GM06990 (cell line): ENCODE measurements at regions not wholly inside any gene's neighbourhood (a gene's known extent, or its start where the extent isn't known, plus 50 kb on each side); places are given as distances from the start of the nearest gene placed in this dataset.
A peak's percentile ranks its signal among the peaks of the same experiment; 100 is the strongest.

Experiments
- DNase-seq: peaks from one replicate; pipeline ENCODE4 v3.0.0-alpha.2; 2011; ENCODE audit not compliant: insufficient read length; ENCODE audit errors: extremely low read depth
- H3K27me3 ChIP-seq: replicated peaks from 2 replicates; pipeline ENCODE4 v1.6.0; 2011; ENCODE audit warnings: low read length; ENCODE audit not compliant: control insufficient read depth, insufficient read depth
- H3K36me3 ChIP-seq: 2 replicates; pipeline ENCODE4 v1.5.1; 2011; ENCODE audit warnings: low read length; ENCODE audit not compliant: control insufficient read depth, insufficient read depth
- H3K4me3 ChIP-seq: replicated peaks from 2 replicates; pipeline ENCODE4 v1.5.1; 2011; ENCODE audit warnings: low read depth, mild to moderate bottlenecking, control low read depth, low read length
- TF ChIP-seq, protein P1 (sequence below): IDR thresholded peaks from 2 replicates; pipeline ENCODE4 v1.5.1; 2011; ENCODE audit warnings: low read length, control low read depth, mild to moderate bottlenecking, inconsistent platforms; ENCODE audit not compliant: insufficient read depth, poor library complexity, severe bottlenecking

DNA sequence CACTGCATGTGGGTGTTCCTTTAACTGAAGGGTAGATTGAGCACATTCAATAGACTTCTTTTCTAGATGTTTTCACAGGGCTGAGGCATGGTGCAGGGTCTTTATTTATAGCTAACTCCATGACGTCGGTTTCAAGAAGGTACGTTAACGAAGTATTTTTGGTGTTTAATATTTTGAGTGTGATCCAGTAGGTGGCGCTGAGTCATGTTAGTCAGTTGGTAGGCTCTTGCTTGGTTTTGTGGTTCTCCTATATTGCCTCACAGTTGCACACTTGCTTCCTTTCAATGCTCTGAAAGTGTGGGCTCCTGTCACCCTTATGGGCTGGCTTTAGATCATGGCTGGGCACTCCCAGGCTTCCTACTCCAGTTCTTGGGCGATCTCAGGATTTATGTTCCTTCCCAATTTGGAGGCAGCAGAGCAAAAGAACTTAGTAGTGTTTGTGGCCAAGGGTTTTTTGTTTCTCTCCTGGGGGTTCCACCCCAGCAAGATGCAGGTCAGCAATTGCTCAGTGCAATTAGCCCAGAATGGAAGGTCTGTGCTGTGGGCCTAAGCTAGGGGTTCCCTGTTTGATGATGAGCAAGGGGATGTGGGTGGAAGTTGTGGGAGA lies 471.6 kb upstream of the FOXG1 start:
- H3K4me3 ChIP-seq: no peak overlapping the region
- H3K36me3 ChIP-seq: no peaks in the 10 kb centered on the region
- no peak for DNase-seq
- H3K27me3 ChIP-seq: no peaks in the 10 kb centered on the region
- TF ChIP-seq, protein P1, sequence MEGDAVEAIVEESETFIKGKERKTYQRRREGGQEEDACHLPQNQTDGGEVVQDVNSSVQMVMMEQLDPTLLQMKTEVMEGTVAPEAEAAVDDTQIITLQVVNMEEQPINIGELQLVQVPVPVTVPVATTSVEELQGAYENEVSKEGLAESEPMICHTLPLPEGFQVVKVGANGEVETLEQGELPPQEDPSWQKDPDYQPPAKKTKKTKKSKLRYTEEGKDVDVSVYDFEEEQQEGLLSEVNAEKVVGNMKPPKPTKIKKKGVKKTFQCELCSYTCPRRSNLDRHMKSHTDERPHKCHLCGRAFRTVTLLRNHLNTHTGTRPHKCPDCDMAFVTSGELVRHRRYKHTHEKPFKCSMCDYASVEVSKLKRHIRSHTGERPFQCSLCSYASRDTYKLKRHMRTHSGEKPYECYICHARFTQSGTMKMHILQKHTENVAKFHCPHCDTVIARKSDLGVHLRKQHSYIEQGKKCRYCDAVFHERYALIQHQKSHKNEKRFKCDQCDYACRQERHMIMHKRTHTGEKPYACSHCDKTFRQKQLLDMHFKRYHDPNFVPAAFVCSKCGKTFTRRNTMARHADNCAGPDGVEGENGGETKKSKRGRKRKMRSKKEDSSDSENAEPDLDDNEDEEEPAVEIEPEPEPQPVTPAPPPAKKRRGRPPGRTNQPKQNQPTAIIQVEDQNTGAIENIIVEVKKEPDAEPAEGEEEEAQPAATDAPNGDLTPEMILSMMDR: peak; percentile 13

DNA sequence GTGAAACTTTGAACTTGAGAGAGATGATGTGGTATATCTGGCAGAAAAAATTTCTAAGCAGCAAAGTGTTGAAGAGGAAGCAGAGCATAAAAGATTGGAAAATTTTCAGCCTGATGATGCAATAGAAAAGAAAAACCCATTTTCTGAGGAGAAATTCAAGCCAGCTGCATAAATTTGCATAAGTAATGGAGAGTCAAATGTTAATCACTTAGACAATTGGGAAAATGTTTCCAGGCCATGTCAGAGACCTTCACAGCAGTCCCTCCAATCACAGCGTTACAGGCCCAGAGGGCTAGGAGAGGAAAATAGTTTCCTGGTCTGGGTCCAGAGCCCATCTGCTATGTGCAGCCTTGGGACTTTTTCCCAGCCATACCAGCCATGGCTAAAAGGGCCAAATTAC lies 469.0 kb upstream of the FOXG1 start:
- Histone ChIP-seq H3K4me3 (no peak overlapping the region), H3K36me3 (no peaks in the 10 kb centered on the region), H3K27me3 (no peaks in the 10 kb centered on the region)
- no peak for DNase-seq
- TF ChIP-seq, protein P1: no peak

DNA sequence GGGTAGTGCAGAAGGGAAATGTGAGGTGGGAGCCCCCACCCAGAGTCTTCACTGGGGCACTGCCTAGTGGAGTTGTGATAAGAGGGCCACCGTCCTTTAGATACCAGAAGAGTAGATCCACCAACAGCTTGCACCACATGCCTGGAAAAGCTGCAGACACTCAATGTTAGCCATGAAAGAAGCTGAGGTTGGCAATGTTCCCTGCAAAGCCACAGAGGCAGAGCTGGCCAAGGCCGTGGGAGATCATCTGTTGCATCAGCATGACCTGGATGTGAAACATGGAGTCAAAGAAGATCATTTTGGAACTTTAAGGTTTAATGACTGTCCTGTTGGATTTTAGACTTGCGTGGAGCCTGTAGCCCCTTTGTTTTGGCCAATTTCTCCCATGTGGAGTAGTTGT lies 468.4 kb upstream of the FOXG1 start:
- TF ChIP-seq, protein P1: no peak
- DNase-seq: no peak
- no peaks in the 10 kb centered on the region for H3K36me3 ChIP-seq
- H3K27me3 ChIP-seq: no peaks in the 10 kb centered on the region
- H3K4me3 ChIP-seq: no peak overlapping the region

DNA sequence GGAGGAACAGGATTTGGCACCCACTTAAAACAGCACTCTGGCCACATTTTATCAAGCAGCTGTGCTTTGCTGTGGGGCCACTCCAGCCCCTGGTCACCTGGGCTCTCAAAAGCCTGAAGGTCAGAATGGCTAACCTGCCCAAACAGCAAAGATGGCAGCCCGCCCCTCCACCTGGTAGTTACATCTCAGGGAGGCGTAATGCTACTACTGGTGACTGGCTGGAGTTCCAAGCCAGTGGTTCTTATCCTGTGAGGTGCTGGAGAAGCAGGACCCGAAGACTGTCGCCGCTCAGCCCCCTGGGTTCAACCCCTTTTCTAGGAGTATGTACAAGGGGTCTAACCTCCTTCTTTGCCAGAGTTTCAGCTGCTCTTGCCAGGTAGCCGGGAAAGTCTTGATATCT lies 467.4 kb upstream of the FOXG1 start:
- Histone ChIP-seq H3K36me3 (no peaks in the 10 kb centered on the region), H3K27me3 (no peaks in the 10 kb centered on the region), H3K4me3 (no peak overlapping the region)
- no peak for DNase-seq
- TF ChIP-seq, protein P1: no peak

DNA sequence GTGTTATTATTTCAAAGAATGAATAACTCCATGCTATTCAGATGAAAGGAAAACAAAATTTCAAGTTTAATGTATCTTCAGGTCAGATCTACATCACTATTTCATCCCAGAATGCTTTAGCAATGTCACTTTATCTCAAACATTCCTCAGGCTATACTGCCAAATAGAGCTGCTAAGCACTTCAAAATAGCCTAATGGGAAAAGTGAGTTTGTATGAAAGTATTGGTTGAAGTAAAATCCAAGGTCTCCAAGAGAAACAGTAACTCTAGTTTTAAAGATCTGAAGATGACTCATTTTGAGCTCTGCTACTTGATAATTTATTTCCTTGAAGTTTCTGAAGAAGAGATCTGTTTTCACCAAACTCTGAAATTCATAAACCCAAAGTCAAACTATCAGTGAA lies 466.2 kb upstream of the FOXG1 start:
- Histone ChIP-seq H3K27me3 (no peaks in the 10 kb centered on the region), H3K4me3 (no peak overlapping the region), H3K36me3 (no peaks in the 10 kb centered on the region)
- DNase-seq: no peak
- TF ChIP-seq, protein P1: no peak

DNA sequence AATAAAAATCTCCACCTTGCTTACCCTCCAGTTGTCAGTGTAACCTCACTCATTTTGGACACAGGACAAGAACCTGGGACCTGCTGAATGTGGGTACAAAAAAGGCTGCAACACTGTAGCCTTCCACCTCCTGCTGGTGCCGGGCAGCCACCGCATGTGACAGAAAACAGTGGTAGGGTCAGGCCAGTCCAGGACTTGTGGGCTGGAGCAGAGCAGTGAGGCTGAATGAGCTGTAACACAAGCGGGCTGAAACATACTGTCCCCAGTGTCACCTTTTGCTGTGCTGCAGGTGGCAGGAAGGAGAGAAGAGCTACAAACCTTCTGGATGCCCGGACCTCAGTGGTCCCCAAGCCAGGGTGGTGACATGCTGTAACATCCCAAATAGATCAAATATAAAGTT lies 465.4 kb upstream of the FOXG1 start:
- no peaks in the 10 kb centered on the region for H3K27me3 ChIP-seq
- no peak for DNase-seq
- TF ChIP-seq, protein P1: no peak
- H3K4me3 ChIP-seq: no peak overlapping the region
- H3K36me3 ChIP-seq: no peaks in the 10 kb centered on the region
